IMR-90 (cell line): ENCODE measurements at regions not wholly inside any gene's neighbourhood (a gene's known extent, or its start where the extent isn't known, plus 50 kb on each side); places are given as distances from the start of the nearest gene placed in this dataset.

Experiments used
- CEBPB ChIP-seq: IDR thresholded peaks from 2 replicates; pipeline ENCODE4 v1.6.1; 2012; ENCODE audit warnings: low read depth, low read length, improper control_type of control experiment
- CHD1 ChIP-seq: IDR thresholded peaks from 2 replicates; pipeline ENCODE4 v1.6.1; 2012; ENCODE audit warnings: low read depth, low read length, improper control_type of control experiment
- CTCF ChIP-seq: conservative IDR thresholded peaks from 2 replicates; pipeline ENCODE4 v1.5.1; 2012; ENCODE audit warnings: mild to moderate bottlenecking, low read depth, low read length, improper control_type of control experiment
- MXI1 ChIP-seq: IDR thresholded peaks from 2 replicates; pipeline ENCODE4 v1.6.1; 2012; ENCODE audit warnings: low read depth, mild to moderate bottlenecking, low read length, moderate library complexity, borderline replicate concordance
- POLR2A ChIP-seq: IDR thresholded peaks from 2 replicates; pipeline ENCODE4 v1.6.1; 2012; ENCODE audit warnings: mild to moderate bottlenecking, low read depth, low read length
- RAD21 ChIP-seq: IDR thresholded peaks from 2 replicates; pipeline ENCODE4 v1.6.1; 2012; ENCODE audit warnings: low read length, improper control_type of control experiment
- RCOR1 ChIP-seq: IDR thresholded peaks from 2 replicates; pipeline ENCODE4 v1.6.1; 2012; ENCODE audit warnings: mild to moderate bottlenecking, low read length, improper control_type of control experiment; ENCODE audit not compliant: insufficient replicate concordance
- RFX5 ChIP-seq: IDR thresholded peaks from 2 replicates; pipeline ENCODE4 v1.8.0; 2012; ENCODE audit warnings: low read depth, mild to moderate bottlenecking, low read length, moderate library complexity
- SMC3 ChIP-seq: fragments of 150-350 bp; IDR thresholded peaks from 2 replicates; pipeline ENCODE4 v1.6.1; 2016; ENCODE audit warnings: low read depth, mild to moderate bottlenecking, antibody characterized with exemption, low read length, moderate library complexity
- TF ChIP-seq, protein P1 (sequence below): fragments of 150-350 bp; IDR thresholded peaks from 2 replicates; pipeline ENCODE4 v1.6.1; 2017; ENCODE audit warnings: mild to moderate bottlenecking, antibody characterized with exemption, low read length, low read depth
- TF ChIP-seq, protein P2 (sequence below): fragments of 150-350 bp; IDR thresholded peaks from 2 replicates; pipeline ENCODE4 v1.6.1; 2016; ENCODE audit warnings: low read depth, mild to moderate bottlenecking, low read length, moderate library complexity, borderline replicate concordance

DNA sequence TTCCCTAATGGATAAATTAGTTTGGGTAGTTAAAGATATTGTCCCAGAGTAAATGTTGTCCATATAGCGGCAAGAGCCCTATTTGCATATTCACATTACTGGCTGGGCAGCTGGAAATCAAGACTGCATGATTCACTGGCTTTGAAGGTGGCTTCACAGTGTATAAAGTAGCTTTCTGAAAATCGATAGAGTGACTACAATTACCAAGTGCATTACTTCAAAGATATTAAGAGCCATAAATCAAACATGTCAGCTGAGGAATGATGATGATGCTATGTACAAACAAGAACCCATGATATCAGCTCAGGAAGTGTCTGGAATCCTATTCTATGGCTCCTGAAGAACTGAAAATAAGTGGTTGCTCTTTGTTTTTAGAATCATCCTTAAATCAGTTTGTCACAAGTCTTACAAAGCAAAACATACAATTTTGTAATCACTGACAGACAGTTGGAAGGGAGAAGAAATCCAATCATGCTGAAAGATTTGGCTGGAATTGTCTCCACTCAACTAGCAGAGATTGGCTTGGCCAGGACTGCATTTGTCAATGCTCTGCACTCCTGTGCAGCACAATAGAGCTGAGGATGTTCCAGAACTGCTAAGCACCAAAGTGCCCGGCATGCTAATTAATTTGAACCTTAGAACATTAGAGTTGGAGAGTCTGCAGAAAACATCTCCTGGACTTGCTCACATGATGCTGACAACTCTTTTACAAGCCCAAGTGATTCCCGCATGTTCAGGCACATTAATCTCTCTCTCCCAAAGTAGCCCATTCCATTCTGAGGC is 77.9 kb upstream of the B3GAT2 start:
- TF ChIP-seq CTCF = no peak
- no peak for TF ChIP-seq POLR2A
- no peak for TF ChIP-seq SMC3
- no peak for TF ChIP-seq RAD21
- no peak for TF ChIP-seq RCOR1
- TF ChIP-seq CHD1 = no peak
- TF ChIP-seq RFX5 = no peak
- TF ChIP-seq CEBPB = no peak
- TF ChIP-seq, protein P1, sequence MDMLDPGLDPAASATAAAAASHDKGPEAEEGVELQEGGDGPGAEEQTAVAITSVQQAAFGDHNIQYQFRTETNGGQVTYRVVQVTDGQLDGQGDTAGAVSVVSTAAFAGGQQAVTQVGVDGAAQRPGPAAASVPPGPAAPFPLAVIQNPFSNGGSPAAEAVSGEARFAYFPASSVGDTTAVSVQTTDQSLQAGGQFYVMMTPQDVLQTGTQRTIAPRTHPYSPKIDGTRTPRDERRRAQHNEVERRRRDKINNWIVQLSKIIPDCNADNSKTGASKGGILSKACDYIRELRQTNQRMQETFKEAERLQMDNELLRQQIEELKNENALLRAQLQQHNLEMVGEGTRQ = no peak
- TF ChIP-seq, protein P2, sequence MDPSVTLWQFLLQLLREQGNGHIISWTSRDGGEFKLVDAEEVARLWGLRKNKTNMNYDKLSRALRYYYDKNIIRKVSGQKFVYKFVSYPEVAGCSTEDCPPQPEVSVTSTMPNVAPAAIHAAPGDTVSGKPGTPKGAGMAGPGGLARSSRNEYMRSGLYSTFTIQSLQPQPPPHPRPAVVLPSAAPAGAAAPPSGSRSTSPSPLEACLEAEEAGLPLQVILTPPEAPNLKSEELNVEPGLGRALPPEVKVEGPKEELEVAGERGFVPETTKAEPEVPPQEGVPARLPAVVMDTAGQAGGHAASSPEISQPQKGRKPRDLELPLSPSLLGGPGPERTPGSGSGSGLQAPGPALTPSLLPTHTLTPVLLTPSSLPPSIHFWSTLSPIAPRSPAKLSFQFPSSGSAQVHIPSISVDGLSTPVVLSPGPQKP = no peak
- no peak for TF ChIP-seq MXI1
